HG03066 (cell line): ENCODE measurements at regions not wholly inside any gene's neighbourhood (a gene's known extent, or its start where the extent isn't known, plus 50 kb on each side); places are given as distances from the start of the nearest gene placed in this dataset.
"Not testable (repeated sequence)": the region's sequence is repeated elsewhere in the genome, so short reads cannot be mapped to it uniquely, and the experiment has no call there.

Experiments
- ATAC-seq: cut with Tn5 transposase; IDR thresholded peaks from one replicate; pipeline ENCODE4 v1.9.1; 2021; ENCODE audit warnings: low read depth; ENCODE audit not compliant: unreplicated experiment

- ATAC-seq: no peak
Measured at GRCh38 chr12:87363497-87364084, 665.6 kb downstream of the C12orf50 start.

GRCh38 chr12:87349681-87350080 lies 679.5 kb downstream of the C12orf50 start:
- ATAC-seq: no peak

GRCh38 chr12:87348071-87348470 lies 681.1 kb downstream of the C12orf50 start:
- no peak for ATAC-seq

GRCh38 chr12:87344699-87345098 lies 684.5 kb downstream of the C12orf50 start:
- no peak for ATAC-seq

GRCh38 chr12:87338681-87339080 lies 690.5 kb downstream of the C12orf50 start:
- no peak for ATAC-seq

GRCh38 chr12:87336814-87337336 lies 692.3 kb downstream of the C12orf50 start:
- no peak for ATAC-seq

GRCh38 chr12:87332987-87333726 lies 696.0 kb downstream of the C12orf50 start:
- no peak for ATAC-seq

- ATAC-seq: not testable (repeated sequence)
Measured at GRCh38 chr12:87330071-87330555, 699.1 kb downstream of the C12orf50 start.

GRCh38 chr12:87329076-87329863 lies 699.9 kb downstream of the C12orf50 start:
- ATAC-seq: no peak

GRCh38 chr12:87323369-87323768 lies 705.8 kb downstream of the C12orf50 start:
- no peak for ATAC-seq

GRCh38 chr12:87320724-87321123 lies 708.5 kb downstream of the C12orf50 start:
- ATAC-seq: no peak

GRCh38 chr12:87317302-87317701 lies 711.9 kb downstream of the C12orf50 start:
- no peak for ATAC-seq

- peak; percentile 59 for ATAC-seq
Measured at GRCh38 chr12:87311206-87311605, 718.0 kb downstream of the C12orf50 start.

GRCh38 chr12:87310126-87310525 lies 719.1 kb downstream of the C12orf50 start:
- no peak for ATAC-seq

- ATAC-seq: no peak
Measured at GRCh38 chr12:87305481-87305880, 723.7 kb downstream of the C12orf50 start.

GRCh38 chr12:87304406-87304805 lies 724.8 kb downstream of the C12orf50 start:
- no peak for ATAC-seq

- no peak for ATAC-seq
Measured at GRCh38 chr12:87303396-87304012, 725.7 kb downstream of the C12orf50 start.

GRCh38 chr12:87302126-87302745 lies 727.0 kb downstream of the C12orf50 start:
- ATAC-seq: no peak

- ATAC-seq: no peak
Measured at GRCh38 chr12:87290505-87290904, 738.7 kb downstream of the C12orf50 start.

GRCh38 chr12:87283886-87284285 lies 745.3 kb downstream of the C12orf50 start:
- ATAC-seq: no peak
